GM18519 (cell line): ENCODE measurements at regions not wholly inside any gene's neighbourhood (a gene's known extent, or its start where the extent isn't known, plus 50 kb on each side); places are given as distances from the start of the nearest gene placed in this dataset.

Source experiments
- ATAC-seq: cut with Tn5 transposase; IDR thresholded peaks from one replicate; pipeline ENCODE4 v1.9.1; 2021; ENCODE audit warnings: mild to moderate bottlenecking, moderate library complexity; ENCODE audit not compliant: unreplicated experiment, low FRiP score

DNA sequence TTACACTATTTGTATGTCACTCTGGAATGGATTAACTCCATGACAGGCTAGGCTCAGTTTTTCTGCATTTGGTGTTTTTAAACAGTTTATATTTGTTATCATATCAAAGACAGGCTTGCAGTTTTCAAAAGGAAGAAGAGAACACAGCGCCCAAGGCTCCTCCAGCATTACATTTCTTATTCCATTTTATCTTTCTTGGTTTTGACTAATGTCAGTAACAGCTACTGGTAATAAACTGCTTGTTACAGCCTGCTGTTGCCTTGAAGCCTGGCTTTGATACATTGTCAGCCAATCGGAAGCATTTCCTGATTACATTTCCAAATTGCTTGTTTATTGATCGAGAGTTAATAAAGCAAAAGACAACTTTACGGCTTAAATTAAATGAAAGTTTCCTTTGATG is 166.0 kb upstream of the MDFIC start:
- ATAC-seq: no peak

DNA sequence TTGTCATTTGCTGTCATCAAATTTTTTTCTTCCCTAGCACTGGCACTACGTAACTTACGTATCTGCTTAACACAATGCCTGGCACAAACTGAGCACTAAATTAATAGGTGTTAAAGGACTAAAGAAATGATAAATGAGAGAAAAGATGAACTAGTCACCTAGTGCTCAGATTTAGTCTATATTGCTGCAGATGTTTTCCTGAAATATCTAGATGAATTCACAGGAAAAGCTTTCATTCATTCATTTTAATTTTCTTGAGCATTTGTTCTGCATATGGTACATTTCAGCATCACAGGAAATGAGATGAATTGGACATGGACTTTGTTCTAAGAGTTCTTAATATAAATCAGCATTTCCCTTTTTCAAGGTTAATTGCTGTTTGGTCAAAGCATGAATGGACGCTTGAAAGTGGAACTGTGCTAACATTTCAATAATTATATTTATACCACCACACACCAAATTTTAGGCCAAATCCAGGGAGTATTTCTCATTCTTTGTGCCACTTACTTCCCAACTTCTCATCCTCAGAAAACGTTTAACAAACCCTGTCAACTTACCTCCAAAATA is 163.2 kb upstream of the MDFIC start:
- no peak for ATAC-seq

DNA sequence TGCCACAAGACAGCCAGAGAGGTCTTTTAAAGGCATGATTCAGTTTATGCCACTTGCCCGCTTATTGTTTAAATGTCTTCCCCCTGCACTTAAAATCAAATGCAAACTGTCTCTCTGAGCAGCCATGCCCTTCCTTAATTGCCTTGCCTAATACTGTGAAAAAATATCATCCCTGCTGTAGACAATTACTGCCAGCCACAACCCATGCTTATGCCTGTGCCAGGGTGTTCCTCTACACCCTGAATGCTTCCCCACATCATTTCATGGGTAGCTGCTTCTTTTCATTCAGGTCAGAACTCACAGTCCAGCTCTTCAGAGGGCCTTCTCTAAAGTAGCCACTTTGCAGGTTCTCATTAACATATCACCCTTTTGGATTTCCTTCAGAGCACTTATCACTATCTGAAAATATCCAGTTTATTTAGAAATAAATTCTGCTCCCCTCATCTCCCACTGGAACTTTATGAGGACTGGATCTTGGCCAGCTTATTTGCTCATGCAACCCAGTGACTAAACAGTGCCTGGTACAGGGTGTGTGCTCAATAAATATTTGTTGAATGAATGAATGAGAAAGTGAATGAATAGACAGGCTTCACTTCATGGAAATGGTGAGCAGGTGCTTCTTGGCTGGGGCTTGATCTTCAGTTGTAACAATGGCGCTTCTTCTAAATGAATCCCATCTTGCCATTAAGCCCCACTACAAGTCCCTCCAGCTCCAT is 162.4 kb upstream of the MDFIC start:
- no peak for ATAC-seq

- no peak for ATAC-seq
These were observed 161.4 kb upstream of the MDFIC start for GRCh38 chr7:114760477-114760876.

DNA sequence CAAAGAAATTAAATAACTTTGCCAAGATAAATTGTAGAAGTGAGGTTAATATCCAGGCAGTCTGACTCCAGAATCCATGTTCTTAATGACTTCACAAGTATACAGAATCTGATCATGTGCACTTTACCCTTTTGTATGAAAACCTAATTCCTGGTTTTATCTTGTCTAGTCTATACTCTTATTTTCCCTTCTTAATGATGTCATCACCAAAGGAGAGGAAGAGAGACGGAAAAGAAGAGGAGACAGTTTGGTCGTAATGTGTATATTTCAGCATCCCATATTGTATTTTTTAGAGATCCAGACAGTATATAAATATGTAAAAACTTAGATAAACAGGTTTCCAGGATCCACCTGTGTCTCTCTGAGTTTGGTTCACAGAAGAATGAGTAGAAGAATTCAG is 159.9 kb upstream of the MDFIC start:
- ATAC-seq: no peak

- ATAC-seq: no peak
These were observed 156.4 kb upstream of the MDFIC start for GRCh38 chr7:114765331-114766040.

DNA sequence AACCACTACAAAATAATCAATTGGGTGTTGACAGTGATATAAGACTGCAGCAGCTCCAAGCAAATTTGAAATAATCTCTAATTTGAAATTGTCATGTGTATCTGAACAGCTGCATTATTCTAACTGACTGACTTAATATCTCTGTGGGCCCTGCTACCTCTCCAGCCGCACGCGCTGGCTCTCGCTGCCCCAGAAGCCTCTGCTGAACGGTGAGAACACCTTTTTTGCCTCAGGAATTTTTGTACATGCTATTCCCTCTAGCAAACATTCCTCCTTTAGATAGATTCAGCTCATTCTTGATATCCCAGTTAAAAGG is 155.9 kb upstream of the MDFIC start:
- ATAC-seq: no peak

GRCh38 chr7:114777288-114777687 is 144.6 kb upstream of the MDFIC start:
- no peak for ATAC-seq

DNA sequence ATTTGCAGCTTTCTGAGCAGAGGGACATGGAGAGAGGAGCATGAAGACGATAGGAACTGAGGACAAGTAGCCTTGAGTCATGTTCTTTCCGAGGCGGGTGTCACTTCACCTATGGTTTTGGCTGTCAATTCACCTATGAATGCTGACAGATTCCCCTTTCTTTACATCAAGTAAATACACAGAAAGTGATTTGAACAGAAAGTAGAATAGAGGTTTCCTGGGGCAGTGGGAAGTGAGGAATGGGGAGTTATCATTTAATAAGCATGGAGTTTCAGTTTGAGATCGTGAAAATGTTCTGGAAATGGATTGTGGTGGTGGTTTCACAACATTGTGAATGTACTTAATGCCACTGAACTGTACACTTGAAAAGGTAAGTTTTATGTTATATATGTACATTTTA is 138.4 kb upstream of the MDFIC start:
- ATAC-seq: no peak

DNA sequence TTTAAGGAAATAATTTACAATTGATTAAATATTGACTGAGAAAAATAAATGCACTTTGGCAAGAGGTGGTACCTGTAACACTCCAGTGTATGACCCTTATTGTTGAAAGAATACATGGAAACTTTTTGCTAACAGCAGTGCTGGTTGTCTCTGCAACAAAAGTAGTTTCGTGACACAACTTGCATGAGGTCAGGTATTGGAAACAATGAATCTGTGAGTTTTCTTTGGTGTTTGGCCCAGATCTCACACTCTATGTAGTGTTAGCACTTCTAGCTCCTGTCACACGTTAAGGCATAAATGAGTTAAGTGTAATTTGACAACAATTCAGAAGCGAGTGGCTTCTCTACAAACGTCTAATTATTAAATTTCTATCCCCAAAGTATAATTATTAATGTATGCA is 137.7 kb upstream of the MDFIC start:
- no peak for ATAC-seq

DNA sequence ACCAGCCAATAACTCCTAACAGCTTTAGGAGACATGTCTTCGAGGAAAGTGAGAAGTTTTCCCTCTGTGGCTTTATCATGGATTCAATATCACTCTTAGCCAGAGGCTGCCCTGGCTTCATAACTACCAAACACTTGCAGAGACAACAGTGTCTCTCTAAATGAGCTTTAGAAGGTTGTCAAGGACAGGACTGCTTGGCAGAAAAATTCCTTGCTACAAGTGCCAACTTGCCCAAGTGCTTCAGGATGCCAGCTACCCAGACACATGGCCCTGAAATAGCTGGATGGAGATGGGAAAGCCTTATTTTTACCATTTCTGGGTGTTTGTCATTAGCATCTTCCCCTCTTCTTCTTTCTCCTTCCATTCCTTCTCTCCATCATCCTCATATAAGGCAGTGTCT is 137.1 kb upstream of the MDFIC start:
- ATAC-seq: no peak

DNA sequence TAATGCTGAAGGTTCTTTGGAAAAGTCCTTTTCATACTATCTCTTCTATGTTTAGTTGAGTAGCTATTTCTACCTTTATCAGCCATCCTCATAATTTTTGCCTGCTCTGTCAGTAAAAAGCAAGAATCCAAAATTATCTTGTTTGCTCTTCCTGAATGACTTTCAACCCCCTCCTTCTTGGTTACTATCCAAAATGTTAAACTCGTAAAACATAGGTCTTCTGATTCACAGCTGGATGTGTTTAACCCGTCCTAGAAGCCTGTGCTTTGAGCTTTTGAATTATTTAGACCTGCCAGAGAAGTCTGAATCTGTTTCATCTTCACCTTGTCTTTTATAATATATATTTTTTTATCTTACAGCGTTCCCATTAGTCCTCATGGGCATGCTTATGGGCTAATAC is 136.4 kb upstream of the MDFIC start:
- no peak for ATAC-seq

- no peak for ATAC-seq
These were observed 135.4 kb upstream of the MDFIC start for GRCh38 chr7:114786455-114786854.

- no peak for ATAC-seq
These were observed 134.3 kb upstream of the MDFIC start for GRCh38 chr7:114787556-114787955.

GRCh38 chr7:114788706-114789105 is 133.2 kb upstream of the MDFIC start:
- no peak for ATAC-seq

DNA sequence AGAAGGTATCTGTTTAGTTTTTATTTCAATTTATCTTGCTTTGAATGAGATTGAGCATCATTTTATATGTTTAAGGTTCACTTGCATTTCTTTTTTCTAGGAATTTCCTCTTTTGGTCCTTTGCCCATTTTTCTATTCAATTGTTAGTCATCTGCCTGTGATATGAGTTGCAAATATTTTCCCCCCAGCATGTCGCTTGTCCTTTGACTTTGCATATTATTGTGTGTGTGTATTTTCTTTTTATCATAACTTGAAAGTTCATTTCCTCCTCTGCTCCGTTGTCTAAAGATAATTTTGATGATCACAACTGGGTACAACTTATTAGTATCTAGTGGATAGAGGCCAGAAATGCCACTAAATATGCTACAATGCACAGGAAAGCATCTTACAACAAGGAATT is 132.7 kb upstream of the MDFIC start:
- ATAC-seq: no peak

DNA sequence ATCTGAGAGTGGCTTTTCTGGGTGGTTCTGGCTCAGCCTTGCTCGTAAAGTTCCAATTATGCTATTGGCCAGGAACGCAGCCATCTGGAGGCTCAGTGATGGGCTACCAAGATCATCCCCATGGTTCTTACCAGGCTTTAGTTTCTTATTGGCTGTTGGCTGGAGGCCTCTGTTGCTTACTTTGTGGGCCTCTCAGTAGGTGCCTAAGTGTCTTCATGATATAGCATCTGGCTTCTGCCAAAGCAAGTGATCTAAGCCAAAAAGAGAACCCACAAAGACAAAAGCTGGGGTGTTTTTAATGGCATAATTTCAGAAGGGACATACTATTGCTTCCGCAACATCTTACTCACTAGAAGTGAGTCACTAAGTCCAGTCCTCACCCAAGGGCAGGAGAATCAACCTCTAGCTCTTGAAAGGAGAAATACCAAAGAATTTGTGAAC is 132.0 kb upstream of the MDFIC start:
- ATAC-seq: no peak

DNA sequence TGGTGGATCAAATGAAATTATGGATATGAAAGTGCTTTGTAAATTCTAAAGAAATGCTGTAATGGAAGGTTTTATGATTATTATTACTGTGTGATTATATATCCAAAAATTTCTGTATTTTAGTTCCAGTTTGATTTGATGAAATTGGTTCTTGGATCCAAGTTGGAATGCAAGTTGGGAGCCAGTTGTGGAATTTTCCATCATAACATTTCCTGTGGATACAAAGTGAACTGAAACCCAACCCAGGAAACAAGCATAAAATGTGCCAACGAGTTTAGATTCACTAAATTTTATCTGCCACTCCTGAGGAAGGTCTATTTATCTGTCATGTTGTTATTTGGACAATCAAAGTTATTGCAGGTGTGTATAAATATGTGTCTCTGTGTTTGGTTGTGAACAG is 131.4 kb upstream of the MDFIC start:
- no peak for ATAC-seq

GRCh38 chr7:114791771-114792170 is 130.1 kb upstream of the MDFIC start:
- no peak for ATAC-seq

DNA sequence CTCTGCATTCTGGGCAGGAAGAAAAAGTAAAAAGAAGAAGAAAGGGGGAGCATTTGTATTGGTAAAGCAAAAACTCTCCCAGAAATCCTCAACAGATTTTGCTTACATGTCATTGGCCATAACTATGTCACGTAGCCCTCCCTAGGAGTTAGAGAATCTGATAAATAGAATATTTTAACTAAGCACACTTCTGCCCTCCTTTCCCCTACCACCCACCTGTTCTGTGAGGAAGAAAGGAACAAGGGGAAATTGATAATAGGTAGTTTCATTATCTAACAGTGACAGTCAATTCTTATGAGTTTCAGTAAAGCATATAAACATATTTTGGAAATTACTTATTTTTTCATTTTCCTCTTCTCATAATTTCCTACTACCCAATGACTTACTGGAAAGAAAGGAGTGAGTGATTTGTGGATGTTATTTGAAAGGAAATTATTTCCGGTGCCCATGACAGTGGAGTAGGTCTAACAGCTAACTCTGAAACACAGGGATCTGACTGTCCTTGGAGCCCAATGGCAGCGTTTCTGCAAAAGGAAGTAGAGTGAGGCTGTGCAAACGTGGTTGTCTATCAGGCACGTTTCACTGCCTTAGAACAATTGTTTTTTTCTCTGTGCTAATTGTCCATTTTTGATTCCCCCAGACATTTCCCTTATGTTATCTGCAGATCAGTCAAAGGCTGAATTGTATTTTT is 128.6 kb upstream of the MDFIC start:
- ATAC-seq: no peak

DNA sequence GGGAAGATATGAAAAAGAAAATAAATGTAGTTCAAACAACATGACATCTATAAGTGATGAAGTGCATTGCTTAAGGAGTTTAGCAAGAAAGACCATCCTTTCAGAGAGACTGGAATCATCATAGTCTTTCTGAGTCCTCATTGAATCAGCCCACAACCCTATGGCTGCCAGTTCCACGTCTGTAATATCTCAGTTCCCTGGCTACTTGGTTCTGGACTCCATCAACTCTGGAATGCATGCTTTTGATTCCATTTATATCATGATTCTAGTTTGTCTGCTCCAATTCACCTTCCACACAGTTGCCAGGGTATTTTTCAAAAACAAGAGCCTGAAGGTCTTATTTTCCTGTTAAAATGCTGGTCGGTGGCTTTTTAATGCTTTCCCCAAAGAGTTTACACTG is 126.4 kb upstream of the MDFIC start:
- ATAC-seq: no peak

DNA sequence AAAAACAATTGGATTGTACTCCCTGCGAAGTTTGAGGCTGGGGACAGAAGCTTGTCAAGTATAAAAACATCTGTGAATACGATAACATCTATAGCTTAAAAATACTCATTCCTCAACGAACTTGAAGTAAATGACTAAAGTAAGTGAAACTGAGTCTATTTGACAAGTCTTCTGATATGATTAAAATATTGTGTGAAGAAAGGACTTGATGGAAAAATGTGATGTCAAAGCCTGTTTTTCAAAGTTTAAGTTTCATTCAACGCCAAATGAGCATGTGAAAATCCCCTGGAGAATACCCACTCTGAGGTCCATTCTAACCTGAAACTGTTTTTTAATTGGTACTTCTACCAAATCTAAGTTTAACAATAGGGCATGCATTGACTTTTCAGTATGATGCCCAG is 122.3 kb upstream of the MDFIC start:
- no peak for ATAC-seq
